T-helper 2 cell treated with Interferon-gamma antibody and Interleukin-4, amounts not matched to agents 5 μg/mL and 100 μg/mL, for 36 hours (primary cell): ENCODE measurements at regions not wholly inside any gene's neighbourhood (a gene's known extent, or its start where the extent isn't known, plus 50 kb on each side); places are given as distances from the start of the nearest gene placed in this dataset.

Source experiments
- DNase-seq: peaks from one replicate; pipeline ENCODE4 v3.0.0; 2021; ENCODE audit warnings: low spot score
- H3K27ac Mint-ChIP-seq: one replicate; pipeline ENCODE4 v1.8.0; 2021; ENCODE audit warnings: mild to moderate bottlenecking, mixed read lengths
- H3K27me3 Mint-ChIP-seq: one replicate; pipeline ENCODE4 v1.8.0; 2021; ENCODE audit warnings: low read depth, mixed read lengths
- H3K36me3 Mint-ChIP-seq: one replicate; pipeline ENCODE4 v1.8.0; 2021; ENCODE audit warnings: low read depth, mixed read lengths
- H3K4me1 Mint-ChIP-seq: one replicate; pipeline ENCODE4 v1.8.0; 2021; ENCODE audit warnings: low read depth, mixed read lengths
- H3K4me3 Mint-ChIP-seq: one replicate; pipeline ENCODE4 v1.8.0; 2022; ENCODE audit warnings: mild to moderate bottlenecking, moderate library complexity, mixed read lengths
- H3K9me3 Mint-ChIP-seq: one replicate; pipeline ENCODE4 v1.8.0; 2021; ENCODE audit warnings: mixed read lengths

DNA sequence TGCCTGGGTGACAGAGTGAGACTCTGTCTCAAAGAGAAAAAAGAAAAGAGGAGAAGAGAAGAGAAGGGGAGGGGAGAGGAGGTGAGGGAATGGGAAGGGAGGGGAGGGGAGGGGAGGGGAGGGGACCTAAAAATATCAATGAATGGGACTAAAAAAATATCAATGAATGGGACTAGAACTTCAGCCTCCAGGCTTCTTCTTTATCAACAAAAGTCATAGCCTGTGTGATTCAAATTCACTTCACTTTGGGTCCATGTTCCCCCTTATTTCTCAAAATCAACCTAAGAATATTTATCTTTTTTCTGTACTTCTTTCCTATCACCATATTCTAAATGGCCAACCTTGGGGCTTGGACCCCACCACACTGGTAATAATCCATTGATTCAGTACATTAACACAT lies 92.1 kb upstream of the PIK3C3 start:
- H3K27ac Mint-ChIP-seq = no peak overlapping the region
- no peak for DNase-seq
- no peaks in the 10 kb centered on the region for H3K4me1 Mint-ChIP-seq
- no peak overlapping the region for H3K4me3 Mint-ChIP-seq
- H3K36me3 Mint-ChIP-seq = no peaks in the 10 kb centered on the region
- H3K9me3 Mint-ChIP-seq = no peaks in the 10 kb centered on the region
- peaks cover 2% of the 10 kb centered on the region for H3K27me3 Mint-ChIP-seq

DNA sequence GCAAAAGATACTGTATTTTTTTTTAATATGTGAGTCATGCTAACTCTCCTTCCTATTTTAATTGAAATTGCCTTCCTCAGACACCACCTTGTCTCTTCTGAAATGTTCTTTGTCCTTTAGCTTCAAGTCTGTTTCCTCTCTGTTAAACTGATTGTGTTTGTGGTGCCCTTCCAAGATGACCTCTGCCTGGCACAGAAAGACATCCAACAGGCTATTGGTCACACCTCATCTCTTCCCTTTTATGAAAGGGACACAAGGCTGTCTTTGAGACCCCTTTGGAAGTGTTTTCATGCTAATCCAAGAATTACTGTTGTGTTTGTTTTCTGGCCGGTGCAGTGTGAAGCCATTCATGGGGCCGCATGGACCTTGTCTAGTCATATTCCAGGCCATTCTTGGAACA lies 94.0 kb upstream of the PIK3C3 start:
- H3K4me3 Mint-ChIP-seq = no peak overlapping the region
- H3K36me3 Mint-ChIP-seq = no peaks in the 10 kb centered on the region
- H3K27ac Mint-ChIP-seq = no peak overlapping the region
- peaks cover 2% of the 10 kb centered on the region for H3K27me3 Mint-ChIP-seq
- H3K4me1 Mint-ChIP-seq = no peaks in the 10 kb centered on the region
- DNase-seq = no peak
- H3K9me3 Mint-ChIP-seq = no peaks in the 10 kb centered on the region

DNA sequence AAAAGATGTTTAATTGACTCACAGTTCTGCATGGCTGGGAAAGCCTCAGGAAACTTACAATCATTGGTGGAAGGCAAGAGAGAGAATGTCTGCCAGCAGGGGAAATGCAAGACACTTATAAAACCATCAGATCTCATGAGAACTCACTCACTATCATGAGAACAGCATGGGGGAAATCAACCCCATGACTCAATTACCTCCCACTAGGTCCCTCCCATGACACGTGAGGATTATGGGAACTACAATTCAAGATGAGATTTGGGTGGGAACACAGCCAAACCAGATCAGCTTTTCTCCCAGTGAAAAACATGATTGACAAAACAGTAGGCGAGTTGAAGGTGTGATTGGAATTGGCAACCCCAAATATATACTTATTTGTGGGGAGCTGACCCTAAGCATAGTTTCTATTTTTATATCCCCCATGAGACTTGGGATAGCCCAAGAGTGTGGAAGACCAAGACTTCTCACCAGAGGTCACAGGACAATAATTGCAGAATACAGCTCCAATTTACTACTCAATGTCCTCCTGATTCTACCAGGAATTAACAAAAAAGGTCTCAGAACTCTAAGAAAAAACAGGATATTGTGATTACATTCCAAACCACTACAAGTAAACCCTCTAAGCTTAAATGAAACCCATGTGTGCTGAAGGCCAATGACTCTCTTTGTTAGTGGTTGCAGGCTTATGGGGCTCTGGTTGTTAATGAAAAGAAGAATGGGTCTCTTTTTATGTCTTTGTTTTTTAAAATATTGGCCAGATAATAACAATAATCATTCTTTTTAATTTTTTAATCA lies 96.1 kb upstream of the PIK3C3 start:
- DNase-seq = no peak
- Mint-ChIP-seq H3K4me1 (no peaks in the 10 kb centered on the region), H3K9me3 (no peaks in the 10 kb centered on the region), H3K4me3 (no peak overlapping the region), H3K27ac (no peak overlapping the region), H3K27me3 (peaks cover 2% of the 10 kb centered on the region), H3K36me3 (no peaks in the 10 kb centered on the region)

DNA sequence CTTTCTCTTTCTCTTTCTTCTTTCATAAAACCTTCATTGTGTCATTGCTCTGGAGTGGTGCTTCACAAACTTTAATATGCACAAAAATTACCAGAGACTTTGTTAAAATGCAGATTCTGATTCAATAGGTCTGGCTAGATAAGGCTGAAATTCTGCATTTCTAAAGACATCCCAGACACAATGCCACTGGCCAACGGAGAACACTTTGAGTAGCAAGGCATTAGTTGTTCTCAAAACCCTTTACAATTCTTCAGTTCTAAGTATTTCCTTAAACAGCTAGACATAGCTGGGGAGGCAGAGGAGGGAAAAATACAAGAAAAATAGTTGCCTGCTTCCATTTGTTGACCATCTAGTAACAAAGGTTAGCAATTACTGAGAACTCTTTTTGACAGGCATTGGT lies 101.8 kb upstream of the PIK3C3 start:
- DNase-seq = no peak
- no peak overlapping the region for H3K27ac Mint-ChIP-seq
- no peaks in the 10 kb centered on the region for H3K4me1 Mint-ChIP-seq
- no peaks in the 10 kb centered on the region for H3K36me3 Mint-ChIP-seq
- no peaks in the 10 kb centered on the region for H3K9me3 Mint-ChIP-seq
- H3K4me3 Mint-ChIP-seq = no peak overlapping the region
- peaks cover 3% of the 10 kb centered on the region for H3K27me3 Mint-ChIP-seq

DNA sequence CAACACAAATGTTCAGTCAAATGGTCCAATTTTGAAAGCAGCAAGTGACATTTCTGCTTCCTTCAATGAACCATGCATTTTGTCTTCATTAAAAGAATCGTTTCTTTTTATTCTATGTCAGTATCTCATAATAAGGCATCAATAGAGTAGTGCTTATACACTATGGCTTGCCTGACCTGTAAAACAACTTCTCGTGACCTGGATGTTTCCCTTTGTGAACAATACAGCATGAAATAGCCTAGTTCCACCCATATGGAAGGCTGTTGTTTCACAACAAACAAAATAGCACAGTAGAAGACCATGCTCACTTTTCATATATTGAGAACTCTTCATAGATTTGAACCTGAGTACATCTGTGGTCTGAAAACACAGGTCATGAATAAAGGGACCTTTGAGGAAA lies 104.3 kb upstream of the PIK3C3 start:
- Mint-ChIP-seq H3K27ac (no peak overlapping the region), H3K4me1 (no peaks in the 10 kb centered on the region), H3K27me3 (peaks cover 5% of the 10 kb centered on the region), H3K9me3 (no peaks in the 10 kb centered on the region), H3K4me3 (no peak overlapping the region), H3K36me3 (no peaks in the 10 kb centered on the region)
- DNase-seq = no peak

DNA sequence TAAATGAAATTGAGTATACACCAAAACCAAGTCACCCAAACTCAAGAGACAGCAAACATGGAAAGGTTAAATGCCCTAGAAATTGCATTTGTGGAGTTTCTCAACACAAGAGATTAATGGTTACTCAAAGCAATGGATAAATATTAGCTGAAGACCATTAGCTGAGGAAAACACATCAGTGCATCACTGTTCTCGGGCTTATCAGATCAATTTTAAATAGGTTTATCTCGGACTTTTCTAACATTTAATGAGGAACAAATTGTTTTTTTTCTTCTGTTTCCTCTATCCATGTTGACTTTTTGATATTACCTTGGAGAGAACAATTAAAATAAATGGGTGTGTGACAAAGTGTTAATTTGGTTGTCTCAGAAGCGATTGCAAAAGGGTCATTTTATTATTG lies 105.4 kb upstream of the PIK3C3 start:
- Mint-ChIP-seq H3K9me3 (no peaks in the 10 kb centered on the region), H3K4me1 (no peaks in the 10 kb centered on the region), H3K27me3 (peaks cover 5% of the 10 kb centered on the region), H3K36me3 (no peaks in the 10 kb centered on the region), H3K27ac (no peak overlapping the region), H3K4me3 (no peak overlapping the region)
- no peak for DNase-seq

DNA sequence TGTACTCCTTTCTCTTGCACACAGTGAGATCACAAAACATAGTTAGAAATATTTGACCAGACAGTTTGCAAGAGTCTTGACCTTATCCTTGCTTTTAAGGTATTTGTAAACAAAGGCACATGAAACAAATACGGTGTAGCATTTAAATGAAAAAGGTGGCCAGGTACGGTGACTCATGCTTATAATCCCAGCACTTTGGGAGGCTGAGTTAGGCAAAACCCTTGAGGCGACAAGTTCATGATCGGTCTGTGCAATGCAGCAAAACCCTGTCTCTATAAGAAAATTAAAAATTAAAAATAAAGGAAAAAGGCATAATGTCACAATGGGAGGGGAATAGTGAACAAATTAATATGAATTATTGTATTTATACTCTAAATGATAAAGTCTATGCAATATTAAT lies 109.5 kb upstream of the PIK3C3 start:
- no peak overlapping the region for H3K27ac Mint-ChIP-seq
- H3K27me3 Mint-ChIP-seq = peaks cover 5% of the 10 kb centered on the region
- DNase-seq = no peak
- no peaks in the 10 kb centered on the region for H3K4me1 Mint-ChIP-seq
- H3K4me3 Mint-ChIP-seq = no peak overlapping the region
- no peaks in the 10 kb centered on the region for H3K36me3 Mint-ChIP-seq
- no peaks in the 10 kb centered on the region for H3K9me3 Mint-ChIP-seq

DNA sequence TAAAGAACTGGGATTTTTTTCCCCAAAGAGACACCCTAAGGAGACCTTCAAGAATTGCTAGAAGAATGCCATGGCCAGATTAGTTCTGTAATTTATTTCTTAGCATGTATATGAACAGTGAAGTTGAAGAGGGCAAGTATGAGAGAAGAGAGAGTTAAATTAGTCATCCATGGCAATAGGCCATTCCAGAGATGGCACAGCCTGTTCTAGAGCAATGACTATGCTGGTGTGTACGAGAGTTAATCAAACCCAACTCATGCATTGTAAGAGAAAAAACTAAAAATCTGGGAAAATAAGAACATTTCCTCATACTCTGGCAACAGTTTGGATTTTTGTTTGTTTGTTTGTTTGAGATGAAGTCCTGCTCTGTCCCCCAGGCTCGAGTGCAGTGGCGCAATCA lies 112.1 kb upstream of the PIK3C3 start:
- Mint-ChIP-seq H3K9me3 (no peaks in the 10 kb centered on the region), H3K4me1 (no peaks in the 10 kb centered on the region), H3K4me3 (no peak overlapping the region), H3K36me3 (no peaks in the 10 kb centered on the region), H3K27ac (no peak overlapping the region), H3K27me3 (peaks cover 2% of the 10 kb centered on the region)
- DNase-seq = no peak

DNA sequence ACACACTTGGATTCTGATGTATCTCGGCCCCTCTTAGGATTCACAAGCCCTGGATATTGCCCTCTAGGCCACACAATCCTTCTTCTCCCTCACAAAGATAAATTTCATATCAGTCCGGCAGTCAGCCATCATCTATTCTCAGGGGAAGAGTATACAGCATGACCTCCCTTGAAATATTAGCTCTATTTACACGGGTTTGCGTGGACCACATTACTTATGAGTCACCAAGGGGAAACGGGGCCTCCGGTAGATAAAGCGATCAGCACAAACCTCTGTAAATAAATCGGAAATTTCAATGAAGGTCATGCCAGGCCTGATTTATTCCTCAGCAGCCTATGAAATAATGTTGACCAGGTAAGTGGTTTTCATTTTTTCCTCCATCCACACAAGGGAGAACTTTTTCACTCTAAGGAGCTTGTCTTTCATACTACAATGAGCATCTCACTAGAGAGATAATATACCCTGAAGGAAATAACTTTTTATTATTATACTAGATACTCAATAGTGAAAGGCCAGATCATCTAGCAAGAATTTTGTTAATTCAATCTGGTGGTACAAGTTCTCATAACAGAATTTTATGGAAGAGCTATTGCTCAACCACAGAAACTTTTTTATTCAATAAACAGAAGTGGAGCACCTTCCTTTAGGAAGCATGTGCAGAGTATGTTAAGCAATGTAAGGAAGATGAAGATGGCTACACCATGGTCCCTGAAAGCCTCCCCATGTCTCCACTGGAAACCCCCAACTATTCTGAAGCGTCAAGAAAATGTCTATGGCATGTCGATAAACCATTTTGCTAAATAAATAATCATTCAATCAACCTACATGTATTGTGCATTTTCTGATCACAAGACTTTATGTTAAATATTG lies 125.2 kb upstream of the PIK3C3 start:
- Mint-ChIP-seq H3K27ac (no peak overlapping the region), H3K4me1 (no peaks in the 10 kb centered on the region), H3K4me3 (no peak overlapping the region)

DNA sequence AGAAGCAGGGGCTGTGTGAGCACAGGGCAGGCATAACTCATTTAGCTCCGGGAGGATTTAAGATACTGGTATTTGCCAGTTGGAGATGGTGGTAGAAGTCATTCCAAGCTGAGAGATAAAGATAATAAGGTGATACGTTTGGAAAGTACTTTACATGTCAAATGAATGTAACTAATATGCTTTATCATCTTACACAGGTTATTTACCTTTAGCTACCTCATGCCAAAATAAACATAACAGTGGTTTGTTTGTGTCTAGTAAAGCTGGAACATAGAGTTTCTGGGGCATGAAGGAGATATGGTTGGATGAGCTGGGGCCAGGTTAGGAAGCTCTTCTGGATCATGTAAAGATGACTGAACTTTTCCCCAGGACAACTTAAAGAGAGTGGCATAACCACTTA lies 126.9 kb upstream of the PIK3C3 start:
- Mint-ChIP-seq H3K36me3 (no peaks in the 10 kb centered on the region), H3K4me3 (no peak overlapping the region), H3K27ac (no peak overlapping the region), H3K27me3 (no peaks in the 10 kb centered on the region), H3K9me3 (no peaks in the 10 kb centered on the region), H3K4me1 (no peaks in the 10 kb centered on the region)
- no peak for DNase-seq

More for the DNA sequence above, 125.2 kb upstream of the PIK3C3 start:
- Mint-ChIP-seq H3K27me3 (no peaks in the 10 kb centered on the region), H3K9me3 (no peaks in the 10 kb centered on the region), H3K36me3 (no peaks in the 10 kb centered on the region)
- DNase-seq = no peak

DNA sequence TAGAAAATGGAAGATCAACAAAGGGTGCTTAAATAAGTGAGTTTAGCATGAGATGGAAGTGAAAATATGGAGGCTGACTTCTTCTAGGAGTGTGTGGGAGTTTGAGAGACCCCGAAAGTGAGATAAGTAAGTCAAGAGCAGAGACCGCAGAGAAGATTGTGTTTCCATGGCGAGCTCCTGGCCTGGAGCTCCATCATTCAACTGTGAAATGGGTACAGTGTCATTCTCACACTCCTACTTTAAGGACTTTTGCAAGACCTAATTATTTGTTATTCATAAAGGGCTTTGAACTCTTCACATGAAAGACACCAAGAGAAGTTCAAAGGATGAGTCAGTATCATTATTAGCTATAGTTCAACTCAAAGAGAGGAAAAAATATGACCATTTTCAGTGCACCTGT lies 134.2 kb upstream of the PIK3C3 start:
- no peaks in the 10 kb centered on the region for H3K4me1 Mint-ChIP-seq
- DNase-seq = no peak
- no peaks in the 10 kb centered on the region for H3K27me3 Mint-ChIP-seq
- no peak overlapping the region for H3K4me3 Mint-ChIP-seq
- H3K36me3 Mint-ChIP-seq = no peaks in the 10 kb centered on the region
- no peak overlapping the region for H3K27ac Mint-ChIP-seq
- no peaks in the 10 kb centered on the region for H3K9me3 Mint-ChIP-seq

DNA sequence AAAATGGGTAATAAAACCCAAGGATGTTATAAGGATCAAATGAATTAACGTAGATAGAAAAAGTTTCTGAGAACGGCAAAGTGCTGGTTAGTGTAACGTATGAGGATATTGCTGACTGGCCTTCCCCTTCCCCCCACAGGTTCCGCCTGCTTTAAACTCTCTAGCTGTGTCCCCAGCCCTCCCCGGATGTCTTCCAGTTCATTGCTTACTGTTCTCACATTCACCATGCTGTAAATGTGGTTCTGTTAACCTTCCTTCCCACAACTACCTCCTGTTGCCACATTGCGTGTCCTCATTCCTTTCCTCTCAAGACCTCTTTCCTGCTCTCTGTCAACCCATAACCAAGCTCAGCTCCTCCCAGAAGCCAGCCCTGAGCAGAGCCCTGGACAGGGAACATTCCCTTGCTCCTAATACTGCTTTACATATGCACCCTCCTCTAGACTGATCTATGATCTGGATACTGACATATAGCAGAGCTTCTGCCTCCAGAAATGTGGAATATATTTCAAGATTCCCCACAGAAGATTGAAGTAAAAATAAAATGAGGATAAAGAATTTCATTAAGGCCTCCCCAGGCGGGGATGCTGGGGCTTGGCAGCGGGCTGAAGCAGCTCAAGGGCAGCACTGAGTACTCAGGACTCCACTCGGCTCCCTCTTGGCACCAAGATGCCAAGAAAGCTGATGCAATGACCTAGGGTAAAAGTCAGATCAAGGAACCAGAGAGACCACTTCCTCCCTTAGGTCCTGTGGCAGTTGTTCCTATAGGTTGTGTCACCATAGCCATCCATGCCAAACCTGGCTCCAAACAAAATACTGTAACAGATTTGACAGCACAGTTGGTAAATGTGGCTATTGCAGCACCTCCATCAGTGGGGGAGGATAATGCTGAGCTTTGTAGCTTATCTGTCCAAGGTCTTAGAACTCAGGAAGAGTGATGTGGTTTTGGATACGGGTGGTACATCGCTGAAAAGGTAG lies 136.4 kb upstream of the PIK3C3 start:
- DNase-seq = no peak
- no peaks in the 10 kb centered on the region for H3K36me3 Mint-ChIP-seq
- no peak overlapping the region for H3K4me3 Mint-ChIP-seq
- H3K4me1 Mint-ChIP-seq = no peaks in the 10 kb centered on the region
- no peaks in the 10 kb centered on the region for H3K9me3 Mint-ChIP-seq
- H3K27me3 Mint-ChIP-seq = no peaks in the 10 kb centered on the region
- H3K27ac Mint-ChIP-seq = no peak overlapping the region

DNA sequence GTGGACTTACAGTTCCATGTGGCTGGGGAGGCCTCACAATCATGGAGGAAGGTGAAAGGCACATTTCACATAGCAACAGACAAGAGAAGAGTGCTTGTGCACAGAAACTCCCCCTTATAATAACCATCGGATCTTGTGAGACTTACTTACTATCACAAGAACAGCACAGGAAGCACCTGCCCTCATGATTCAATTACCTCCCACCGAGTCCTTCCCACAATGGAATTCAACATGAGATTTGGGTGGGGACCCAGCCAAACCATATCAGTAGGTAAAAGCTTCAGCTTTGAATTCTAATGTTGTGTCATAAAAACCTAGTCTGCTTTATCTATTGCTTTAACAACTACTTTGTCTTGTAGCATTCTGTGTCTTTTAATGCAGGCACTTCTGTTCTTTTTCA lies 140.4 kb upstream of the PIK3C3 start:
- Mint-ChIP-seq H3K27ac (no peak overlapping the region), H3K9me3 (no peaks in the 10 kb centered on the region), H3K36me3 (no peaks in the 10 kb centered on the region), H3K27me3 (no peaks in the 10 kb centered on the region), H3K4me1 (no peaks in the 10 kb centered on the region), H3K4me3 (no peak overlapping the region)
- DNase-seq = no peak

DNA sequence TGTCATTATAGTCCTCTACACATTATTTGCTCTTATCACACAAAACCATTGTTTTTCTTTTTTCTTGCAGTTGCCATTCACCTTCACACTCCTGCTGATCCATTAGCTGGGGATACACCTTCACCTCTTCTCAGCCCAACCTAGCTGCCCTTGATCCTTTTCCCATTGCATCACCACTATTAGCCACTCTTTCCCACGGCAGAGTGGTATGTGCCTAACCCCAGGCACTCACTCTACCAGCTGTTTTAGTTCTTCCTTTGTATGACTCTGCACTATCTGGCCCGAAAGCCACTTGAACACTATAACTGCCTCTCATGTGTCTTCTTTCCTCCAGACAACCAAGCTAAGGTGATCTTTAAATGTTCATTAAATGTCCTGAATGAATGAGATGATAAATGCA lies 145.4 kb upstream of the PIK3C3 start:
- H3K9me3 Mint-ChIP-seq = no peaks in the 10 kb centered on the region
- no peaks in the 10 kb centered on the region for H3K36me3 Mint-ChIP-seq
- H3K4me3 Mint-ChIP-seq = no peak overlapping the region
- H3K27me3 Mint-ChIP-seq = no peaks in the 10 kb centered on the region
- no peak overlapping the region for H3K27ac Mint-ChIP-seq
- DNase-seq = no peak
- no peaks in the 10 kb centered on the region for H3K4me1 Mint-ChIP-seq
